ENCODE measurements at regions not wholly inside any gene's neighbourhood (a gene's known extent, or its start where the extent isn't known, plus 50 kb on each side); places are given as distances from the start of the nearest gene placed in this dataset.
A peak's percentile ranks its signal among the peaks of the same experiment; 100 is the strongest.

- DNase-seq, result no peak
Observed at GRCh38 chr9:27625751-27626150, 52.5 kb upstream of the C9orf72 start.

GRCh38 chr9:27626244-27627187 lies 53.2 kb upstream of the C9orf72 start:
- DNase-seq, result no peak

- no peak for DNase-seq
Observed at GRCh38 chr9:27627188-27627564, 53.9 kb upstream of the C9orf72 start.

GRCh38 chr9:27628311-27628710 lies 55.0 kb upstream of the C9orf72 start:
- DNase-seq, result no peak

DNA sequence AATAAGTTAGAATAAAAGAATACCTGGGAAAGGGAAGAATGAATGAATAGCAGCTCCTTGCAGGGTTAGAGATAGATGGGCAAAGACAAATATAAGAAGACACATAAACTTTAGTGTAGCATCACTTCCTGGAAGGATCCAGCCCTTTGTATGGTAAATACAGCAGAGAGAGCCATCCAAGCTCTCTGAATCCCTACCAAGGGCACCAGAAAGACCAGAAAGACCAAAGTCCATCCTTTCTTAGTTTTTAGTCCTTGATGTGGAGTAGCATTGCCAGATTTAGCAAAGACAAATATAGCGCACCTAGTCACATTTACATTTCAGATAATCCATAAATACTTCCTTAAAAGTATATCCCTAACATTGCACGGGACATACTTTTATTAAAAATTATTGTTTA lies 56.1 kb upstream of the C9orf72 start:
- DNase-seq, result no peak

DNA sequence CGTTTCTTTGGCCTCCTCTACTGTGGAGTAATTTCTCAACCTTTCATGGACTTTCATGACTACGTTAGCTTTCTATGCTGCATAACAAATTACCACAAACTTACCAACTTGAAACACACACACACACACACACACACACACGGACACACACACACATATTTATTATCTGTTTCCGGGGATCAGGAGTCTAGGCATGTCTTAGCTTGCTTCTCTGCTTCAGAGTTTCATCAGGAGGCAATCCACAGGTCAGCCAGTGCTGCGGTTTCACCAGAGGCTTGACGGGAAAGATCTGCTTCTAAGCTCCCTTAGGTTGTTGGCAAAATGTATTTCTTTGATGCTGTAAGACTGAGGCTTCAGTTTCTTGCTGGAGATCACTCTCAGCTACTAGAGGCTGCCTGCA lies 59.0 kb upstream of the C9orf72 start:
- DNase-seq, result no peak

GRCh38 chr9:27633764-27634163 lies 60.5 kb upstream of the C9orf72 start:
- no peak for DNase-seq

DNA sequence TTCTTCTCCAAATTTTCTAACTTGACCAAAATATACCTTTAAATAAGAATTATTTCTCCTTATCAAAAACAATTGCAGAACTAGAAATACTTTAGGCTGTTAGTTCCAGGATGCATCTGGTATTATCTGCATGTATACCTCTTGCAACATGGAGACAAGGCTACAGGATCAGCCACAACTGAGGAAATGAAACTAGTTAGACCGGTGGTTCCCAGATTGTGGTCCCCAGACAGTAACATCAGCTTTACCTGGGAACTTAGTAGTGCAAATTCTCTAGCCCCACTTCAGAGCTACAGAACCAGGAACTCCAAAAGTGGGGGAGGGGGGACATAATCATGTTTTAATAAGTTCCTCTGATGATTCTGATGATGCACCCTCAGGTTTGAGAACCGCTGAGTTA lies 61.6 kb upstream of the C9orf72 start:
- DNase-seq, result no peak

GRCh38 chr9:27638716-27639115 lies 65.4 kb upstream of the C9orf72 start:
- no peak for DNase-seq

DNA sequence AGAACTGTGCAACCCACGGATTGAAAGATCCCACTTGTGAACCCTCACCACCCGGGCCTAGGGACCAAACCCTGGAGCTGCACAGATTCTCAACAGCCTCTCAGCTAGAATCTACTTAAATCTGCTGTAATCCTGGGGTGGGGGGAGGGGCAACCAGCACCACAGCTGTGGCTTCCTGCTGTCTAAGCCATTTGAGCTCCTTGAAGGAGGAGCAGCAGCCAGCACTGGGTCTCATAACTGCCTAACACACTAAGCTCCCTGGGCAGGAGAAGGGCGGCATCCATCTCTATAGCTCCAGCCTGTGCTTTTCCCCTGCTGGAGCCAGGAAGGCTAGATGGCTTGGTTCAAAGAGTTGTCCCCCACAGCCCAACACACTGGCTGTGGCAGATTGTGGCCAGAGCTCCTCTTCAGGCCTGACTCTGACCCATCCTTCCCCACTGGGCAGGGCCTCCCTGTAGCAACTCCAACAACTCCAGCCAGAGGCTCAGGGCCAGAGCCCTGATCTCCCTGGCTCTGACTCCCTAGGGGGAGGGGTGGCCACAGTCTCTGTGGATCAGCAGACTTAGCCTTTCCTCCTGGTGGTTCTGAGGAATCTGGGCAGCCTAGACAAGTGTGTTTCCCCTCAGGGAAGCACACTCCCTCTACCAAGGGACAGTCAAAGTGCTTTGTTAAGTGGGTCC lies 72.0 kb upstream of the C9orf72 start:
- no peak for DNase-seq

GRCh38 chr9:27653246-27653645 lies 80.0 kb upstream of the C9orf72 start:
- no peak for DNase-seq

GRCh38 chr9:27653957-27654356 lies 80.7 kb upstream of the C9orf72 start:
- DNase-seq, result no peak

- no peak for DNase-seq
Observed at GRCh38 chr9:27654629-27655285, 81.5 kb upstream of the C9orf72 start.

DNA sequence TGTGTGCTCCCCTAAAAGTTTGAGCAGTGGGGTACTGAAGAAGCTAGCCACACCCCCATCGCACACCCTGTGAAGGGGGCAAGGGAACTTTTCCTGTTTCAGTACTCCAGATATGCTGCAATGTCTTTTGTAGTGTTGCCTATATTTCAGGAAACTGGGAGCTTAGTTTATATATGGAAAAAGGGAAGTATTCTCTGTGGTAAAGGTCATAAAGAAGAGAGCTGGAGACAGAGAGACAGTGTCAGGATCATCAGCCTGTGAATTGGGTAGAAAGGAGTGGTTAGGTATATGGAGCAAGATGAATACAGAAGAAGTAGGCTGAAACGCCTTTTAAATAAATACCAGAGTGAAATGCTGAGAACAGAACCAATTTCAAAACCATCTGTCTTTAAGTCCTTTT lies 82.2 kb upstream of the C9orf72 start:
- no peak for DNase-seq

DNA sequence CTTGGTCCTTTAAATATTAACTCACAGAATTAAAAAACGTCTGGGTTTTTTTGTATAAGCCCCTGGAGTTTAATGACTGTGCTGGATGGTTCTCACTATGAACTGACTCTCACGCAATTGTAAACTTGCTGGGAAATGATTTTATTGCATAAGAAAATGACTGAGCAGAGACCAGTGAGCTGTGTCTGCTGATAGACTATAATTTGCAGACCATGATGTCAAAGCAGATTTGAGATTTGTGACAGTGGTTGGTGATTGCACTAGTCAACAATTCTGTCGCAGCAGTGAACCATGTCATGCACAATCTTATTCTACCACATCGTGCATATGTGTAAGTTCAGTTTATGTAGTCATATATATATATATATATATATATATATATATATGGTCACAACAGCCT lies 85.7 kb upstream of the C9orf72 start:
- no peak for DNase-seq

DNA sequence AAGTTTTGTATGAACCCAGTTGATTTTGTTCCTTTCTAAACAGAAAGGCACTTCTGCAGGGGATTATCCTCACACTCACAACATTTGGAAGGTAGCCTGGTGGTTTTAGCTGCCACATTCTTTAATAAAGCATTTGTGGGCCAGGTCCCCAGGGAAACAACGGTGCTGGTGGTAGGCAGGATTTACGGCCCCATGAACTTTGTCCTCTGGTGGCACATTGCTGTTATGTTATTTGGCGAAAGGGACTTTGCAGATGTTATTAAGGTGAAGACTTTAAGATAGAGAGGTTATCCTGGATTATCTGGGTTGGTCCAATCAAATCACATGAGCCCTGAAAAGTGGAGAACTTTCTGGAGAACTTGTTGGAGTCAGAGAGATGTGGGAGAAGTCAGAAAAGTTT lies 86.3 kb upstream of the C9orf72 start:
- DNase-seq, result no peak

DNA sequence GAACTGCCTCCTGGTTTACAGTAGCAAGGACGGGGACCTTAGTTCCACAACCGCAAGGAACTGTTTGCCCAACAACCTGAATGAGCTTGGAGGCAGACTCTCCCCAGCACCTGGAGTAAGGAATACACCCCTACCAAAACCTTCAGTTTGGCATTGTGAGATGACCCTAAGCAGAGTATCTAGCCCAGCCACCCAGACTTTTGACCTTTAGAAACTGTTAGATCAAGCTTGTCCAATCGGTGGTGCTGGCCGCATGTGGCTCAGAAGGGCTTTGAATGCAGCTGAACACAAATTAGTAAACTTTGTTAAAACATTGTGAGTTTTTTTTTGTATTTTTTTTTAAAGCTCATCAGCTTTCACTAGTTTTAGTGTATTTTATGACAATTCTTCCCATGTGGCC lies 86.9 kb upstream of the C9orf72 start:
- no peak for DNase-seq

- no peak for DNase-seq
Observed at GRCh38 chr9:27663526-27663925, 90.2 kb upstream of the C9orf72 start.

DNA sequence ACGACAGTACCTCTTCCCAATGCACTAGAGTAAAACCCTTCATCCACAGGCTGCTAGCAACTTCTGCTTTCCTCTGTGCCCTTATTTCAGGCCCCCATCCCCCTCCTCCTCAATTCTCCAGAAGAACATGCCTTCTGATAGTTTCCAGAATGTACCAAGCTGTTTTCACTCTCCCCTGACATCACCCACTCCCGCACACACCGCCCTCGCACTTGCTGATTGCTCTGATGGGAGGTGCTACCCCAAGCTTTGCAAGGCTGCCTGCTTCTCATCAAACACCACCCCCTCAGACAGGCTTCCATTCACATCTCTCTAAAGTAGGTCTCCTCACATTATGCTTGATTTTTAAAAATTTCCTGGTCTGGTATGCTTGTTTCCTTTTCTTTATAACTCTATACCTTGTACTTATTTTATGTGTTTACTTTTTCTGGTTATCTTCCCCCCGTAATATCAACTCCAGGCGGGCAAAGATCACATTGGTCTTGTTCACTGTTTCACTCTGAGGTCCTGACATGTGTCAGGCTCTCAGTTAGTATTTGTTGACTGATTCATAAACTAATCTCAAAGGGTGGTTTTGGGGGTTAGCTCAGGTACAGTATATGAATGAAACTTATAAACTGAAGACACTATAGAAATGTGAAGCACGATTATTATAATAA lies 91.0 kb upstream of the C9orf72 start:
- DNase-seq, result no peak

- peak; percentile 76 to 84 for DNase-seq
Observed at GRCh38 chr9:27665136-27665535, 91.9 kb upstream of the C9orf72 start.

DNA sequence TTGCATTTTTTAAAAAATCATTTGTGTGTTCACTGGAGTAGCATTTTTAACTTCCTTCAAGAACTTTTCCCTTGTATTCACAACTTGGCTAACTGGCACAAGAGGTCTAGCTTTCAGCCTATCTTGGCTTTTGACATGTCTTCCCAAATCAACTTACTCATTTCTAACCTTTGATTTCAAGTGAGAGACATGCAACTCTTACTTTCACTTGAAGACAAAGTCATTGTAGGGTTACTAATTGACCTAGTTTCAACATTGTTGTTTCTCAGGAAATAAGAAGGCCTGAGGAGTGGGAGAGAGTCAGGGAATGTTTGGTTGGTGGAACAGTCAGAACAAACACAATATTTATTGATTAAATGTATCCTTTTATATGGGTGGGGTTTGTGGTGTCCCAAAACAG lies 95.0 kb upstream of the C9orf72 start:
- no peak for DNase-seq

DNA sequence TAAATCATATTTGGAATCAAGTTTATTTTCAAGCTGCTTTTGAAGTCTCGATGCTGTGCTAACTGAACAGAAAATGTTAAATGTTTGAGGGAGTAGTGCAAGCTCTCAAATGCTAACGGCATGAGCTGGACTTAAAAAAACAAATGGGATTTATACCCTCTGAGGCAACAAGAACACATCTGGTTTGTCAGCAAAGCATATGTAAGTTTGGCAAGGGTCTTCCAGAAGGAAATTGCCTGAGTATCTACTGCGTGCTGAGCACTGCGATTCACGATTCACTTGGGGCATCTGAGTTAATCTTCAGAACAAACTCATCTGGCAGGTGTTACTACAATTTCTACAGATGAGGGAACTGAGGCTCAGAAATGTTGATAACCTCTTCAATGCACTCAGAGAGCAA lies 98.4 kb upstream of the C9orf72 start:
- DNase-seq, result no peak

DNA sequence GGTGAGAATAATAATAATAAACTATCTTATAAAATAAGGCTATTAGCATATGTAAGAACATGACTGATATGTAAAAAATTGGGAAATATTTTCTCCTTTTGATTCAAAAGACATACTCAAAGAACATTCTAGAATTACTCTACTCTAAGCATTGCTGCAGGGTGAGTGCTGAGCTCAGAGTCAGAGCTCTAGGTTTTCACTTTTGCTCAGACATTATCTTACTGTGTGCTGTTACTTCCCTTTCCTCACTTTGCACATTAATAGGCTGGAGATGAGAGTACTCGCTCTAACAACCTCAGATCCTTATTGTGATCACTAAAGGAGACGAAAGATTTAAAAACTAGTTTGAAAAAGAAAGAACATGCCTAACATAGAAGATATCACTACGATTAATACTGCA lies 99.4 kb upstream of the C9orf72 start:
- no peak for DNase-seq

Data from NCI-H526 (cell line).